Loucy (cell line): ENCODE measurements at regions not wholly inside any gene's neighbourhood (a gene's known extent, or its start where the extent isn't known, plus 50 kb on each side); places are given as distances from the start of the nearest gene placed in this dataset.

Experiments
- EZH2phosphoT487 ChIP-seq: fragments of 200-600 bp; IDR thresholded peaks from 2 replicates; pipeline ENCODE4 v1.6.1; 2018; ENCODE audit warnings: antibody characterized with exemption, mild to moderate bottlenecking, moderate library complexity, borderline replicate concordance
- TF ChIP-seq, protein P1 (sequence below): fragments of 200-600 bp; sonication (generic); conservative IDR thresholded peaks from 2 replicates; pipeline ENCODE4 v1.5.1; 2014; ENCODE audit warnings: mild to moderate bottlenecking, antibody characterized with exemption, low read length

DNA sequence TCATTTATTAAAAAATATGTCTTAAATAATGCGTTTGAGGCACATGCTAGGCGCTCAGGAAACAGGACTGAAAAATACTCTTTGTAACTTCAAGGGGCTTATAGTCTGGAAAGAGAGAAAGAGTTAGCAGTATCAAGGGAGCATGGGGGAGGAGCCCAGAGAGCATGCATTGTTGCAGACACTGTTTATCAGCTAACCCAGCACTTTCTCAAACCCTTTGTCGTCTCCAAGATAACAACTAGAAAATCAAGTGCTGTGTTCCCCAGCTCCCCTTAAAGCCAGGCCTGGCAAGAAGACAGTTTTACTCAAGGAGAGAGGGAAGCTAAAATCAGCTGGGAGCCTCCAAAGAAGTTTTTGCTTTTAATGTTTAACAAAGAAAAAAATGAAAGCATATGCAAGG is 98.4 kb downstream of the PERP start:
- TF ChIP-seq, protein P1, sequence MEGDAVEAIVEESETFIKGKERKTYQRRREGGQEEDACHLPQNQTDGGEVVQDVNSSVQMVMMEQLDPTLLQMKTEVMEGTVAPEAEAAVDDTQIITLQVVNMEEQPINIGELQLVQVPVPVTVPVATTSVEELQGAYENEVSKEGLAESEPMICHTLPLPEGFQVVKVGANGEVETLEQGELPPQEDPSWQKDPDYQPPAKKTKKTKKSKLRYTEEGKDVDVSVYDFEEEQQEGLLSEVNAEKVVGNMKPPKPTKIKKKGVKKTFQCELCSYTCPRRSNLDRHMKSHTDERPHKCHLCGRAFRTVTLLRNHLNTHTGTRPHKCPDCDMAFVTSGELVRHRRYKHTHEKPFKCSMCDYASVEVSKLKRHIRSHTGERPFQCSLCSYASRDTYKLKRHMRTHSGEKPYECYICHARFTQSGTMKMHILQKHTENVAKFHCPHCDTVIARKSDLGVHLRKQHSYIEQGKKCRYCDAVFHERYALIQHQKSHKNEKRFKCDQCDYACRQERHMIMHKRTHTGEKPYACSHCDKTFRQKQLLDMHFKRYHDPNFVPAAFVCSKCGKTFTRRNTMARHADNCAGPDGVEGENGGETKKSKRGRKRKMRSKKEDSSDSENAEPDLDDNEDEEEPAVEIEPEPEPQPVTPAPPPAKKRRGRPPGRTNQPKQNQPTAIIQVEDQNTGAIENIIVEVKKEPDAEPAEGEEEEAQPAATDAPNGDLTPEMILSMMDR, result no peak
- no peak for TF ChIP-seq EZH2phosphoT487
